Activated T-helper 2 cell treated with anti-CD3 and anti-CD28 coated beads, Interferon-gamma antibody, Interleukin-2, Interleukin-4, amounts not matched to agents 10 μg/mL and 5 μg/mL and 100 μg/mL, durations not matched to agents 14 hours and 24 hours and 36 hours (primary cell): ENCODE measurements at regions not wholly inside any gene's neighbourhood (a gene's known extent, or its start where the extent isn't known, plus 50 kb on each side); places are given as distances from the start of the nearest gene placed in this dataset.

Experiments used
- DNase-seq: peaks from one replicate; pipeline ENCODE4 v3.0.0; 2021; ENCODE audit warnings: low spot score
- H3K27ac Mint-ChIP-seq: one replicate; pipeline ENCODE4 v1.8.0; 2021; ENCODE audit warnings: mixed read lengths
- H3K27me3 Mint-ChIP-seq: one replicate; pipeline ENCODE4 v1.8.0; 2021; ENCODE audit warnings: low read depth, mixed read lengths
- H3K36me3 Mint-ChIP-seq: one replicate; pipeline ENCODE4 v1.8.0; 2021; ENCODE audit warnings: low read depth, mixed read lengths
- H3K4me1 Mint-ChIP-seq: one replicate; pipeline ENCODE4 v1.8.0; 2021; ENCODE audit warnings: low read depth, mixed read lengths
- H3K4me3 Mint-ChIP-seq: one replicate; pipeline ENCODE4 v1.8.0; 2021; ENCODE audit warnings: low read depth, mild to moderate bottlenecking, moderate library complexity, mixed read lengths
- H3K9me3 Mint-ChIP-seq: one replicate; pipeline ENCODE4 v1.8.0; 2021; ENCODE audit warnings: mixed read lengths
- intact Hi-C: fragments of 100-400 bp; cut with micrococcal nuclease; formaldehyde crosslinking; loops from one replicate; pipeline ENCODE4 v1.15.1; 2023

GRCh38 chr11:79834015-79834414 lies 393.2 kb upstream of the TENM4 start:
- no peak for DNase-seq
- Mint-ChIP-seq H3K27ac (no peak overlapping the region), H3K36me3 (no peaks in the 10 kb centered on the region), H3K27me3 (no peaks in the 10 kb centered on the region), H3K9me3 (no peaks in the 10 kb centered on the region), H3K4me1 (no peaks in the 10 kb centered on the region), H3K4me3 (no peak overlapping the region)
- intact Hi-C loops: no loop called here

DNA sequence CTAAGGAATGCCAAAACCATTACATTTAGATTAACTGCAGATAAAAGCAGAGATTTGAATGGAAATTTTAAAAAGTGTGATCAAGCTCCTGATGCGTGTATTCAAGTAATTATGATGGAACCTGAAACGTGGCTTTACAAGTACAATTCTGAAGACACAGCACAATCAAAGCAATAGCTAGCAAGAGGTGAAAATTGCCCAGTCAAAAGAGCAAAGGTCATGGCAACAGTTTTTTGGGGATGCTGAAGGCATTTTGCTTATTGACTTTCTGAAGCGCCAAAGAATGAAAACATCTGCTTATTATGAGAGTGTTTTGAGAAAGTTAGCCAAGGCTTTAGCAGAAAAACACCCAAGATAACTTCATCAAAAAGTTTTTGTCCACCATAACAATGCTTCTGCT lies 389.6 kb upstream of the TENM4 start:
- no peak overlapping the region for H3K27ac Mint-ChIP-seq
- intact Hi-C loops: no loop called here
- no peaks in the 10 kb centered on the region for H3K27me3 Mint-ChIP-seq
- no peaks in the 10 kb centered on the region for H3K4me1 Mint-ChIP-seq
- H3K4me3 Mint-ChIP-seq: no peak overlapping the region
- no peaks in the 10 kb centered on the region for H3K9me3 Mint-ChIP-seq
- DNase-seq: no peak
- no peaks in the 10 kb centered on the region for H3K36me3 Mint-ChIP-seq

- intact Hi-C loops: no loop called here
- Mint-ChIP-seq H3K27ac (no peak overlapping the region), H3K9me3 (no peaks in the 10 kb centered on the region), H3K4me3 (no peak overlapping the region), H3K36me3 (no peaks in the 10 kb centered on the region), H3K27me3 (no peaks in the 10 kb centered on the region), H3K4me1 (no peaks in the 10 kb centered on the region)
- DNase-seq: no peak
Observed at GRCh38 chr11:79829891-79830290, 389.1 kb upstream of the TENM4 start.

GRCh38 chr11:79822766-79823165 lies 381.9 kb upstream of the TENM4 start:
- Mint-ChIP-seq H3K4me3 (no peak overlapping the region), H3K36me3 (no peaks in the 10 kb centered on the region), H3K4me1 (no peaks in the 10 kb centered on the region), H3K9me3 (peaks cover 4% of the 10 kb centered on the region), H3K27me3 (no peaks in the 10 kb centered on the region), H3K27ac (no peak overlapping the region)
- no peak for DNase-seq
- intact Hi-C loops: no loop called here

GRCh38 chr11:79813551-79813950 lies 372.7 kb upstream of the TENM4 start:
- no peak overlapping the region for H3K4me3 Mint-ChIP-seq
- peaks cover 30% of the 10 kb centered on the region for H3K9me3 Mint-ChIP-seq
- H3K27ac Mint-ChIP-seq: no peak overlapping the region

GRCh38 chr11:79809487-79809886 lies 368.7 kb upstream of the TENM4 start:
- no peaks in the 10 kb centered on the region for H3K36me3 Mint-ChIP-seq

More at GRCh38 chr11:79813551-79813950, 372.7 kb upstream of the TENM4 start:
- no peak for DNase-seq
- Mint-ChIP-seq H3K36me3 (no peaks in the 10 kb centered on the region), H3K4me1 (no peaks in the 10 kb centered on the region), H3K27me3 (no peaks in the 10 kb centered on the region)
- intact Hi-C loops: no loop called here

GRCh38 chr11:79807506-79807905 lies 366.7 kb upstream of the TENM4 start:
- H3K27ac Mint-ChIP-seq: no peak overlapping the region
- intact Hi-C loops: no loop called here
- DNase-seq: no peak
- no peaks in the 10 kb centered on the region for H3K4me1 Mint-ChIP-seq
- H3K36me3 Mint-ChIP-seq: no peaks in the 10 kb centered on the region
- H3K27me3 Mint-ChIP-seq: no peaks in the 10 kb centered on the region
- no peak overlapping the region for H3K4me3 Mint-ChIP-seq
- H3K9me3 Mint-ChIP-seq: peaks cover 18% of the 10 kb centered on the region

More at GRCh38 chr11:79809487-79809886, 368.7 kb upstream of the TENM4 start:
- H3K9me3 Mint-ChIP-seq: peaks cover 19% of the 10 kb centered on the region
- H3K27me3 Mint-ChIP-seq: no peaks in the 10 kb centered on the region
- intact Hi-C loops: no loop called here
- no peak overlapping the region for H3K27ac Mint-ChIP-seq
- DNase-seq: no peak
- no peak overlapping the region for H3K4me3 Mint-ChIP-seq
- H3K4me1 Mint-ChIP-seq: no peaks in the 10 kb centered on the region

GRCh38 chr11:79796704-79797103 lies 355.9 kb upstream of the TENM4 start:
- H3K27me3 Mint-ChIP-seq: no peaks in the 10 kb centered on the region
- H3K36me3 Mint-ChIP-seq: no peaks in the 10 kb centered on the region
- peaks cover 23% of the 10 kb centered on the region for H3K9me3 Mint-ChIP-seq
- no peak overlapping the region for H3K4me3 Mint-ChIP-seq
- H3K27ac Mint-ChIP-seq: no peak overlapping the region
- DNase-seq: no peak
- H3K4me1 Mint-ChIP-seq: no peaks in the 10 kb centered on the region
- intact Hi-C loops: no loop called here

- H3K4me3 Mint-ChIP-seq: no peak overlapping the region
- no peak for DNase-seq
Observed at GRCh38 chr11:79794484-79795393, 353.9 kb upstream of the TENM4 start.

DNA sequence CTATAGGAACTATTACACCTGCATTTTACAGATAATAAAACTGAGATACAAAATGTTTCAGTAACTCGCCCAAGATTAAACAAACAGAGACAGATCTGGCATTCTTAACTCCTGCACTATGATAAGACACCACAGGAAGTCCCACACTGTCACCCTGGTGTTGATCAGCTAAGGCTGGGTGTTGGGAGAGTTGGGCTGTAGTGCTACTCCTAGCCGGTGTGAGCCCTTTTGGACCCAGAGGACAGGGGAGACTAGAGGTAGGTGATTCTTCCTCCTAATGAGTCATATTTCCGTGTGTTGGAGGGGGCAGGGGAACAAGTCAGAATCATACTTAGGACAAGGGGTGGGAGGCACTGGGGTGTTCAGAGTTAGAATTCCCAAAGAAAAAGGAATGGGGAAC lies 353.2 kb upstream of the TENM4 start:
- DNase-seq: no peak
- Mint-ChIP-seq H3K9me3 (peaks cover 23% of the 10 kb centered on the region), H3K36me3 (no peaks in the 10 kb centered on the region), H3K4me3 (no peak overlapping the region), H3K27ac (no peak overlapping the region), H3K4me1 (no peaks in the 10 kb centered on the region), H3K27me3 (no peaks in the 10 kb centered on the region)
- intact Hi-C loops: no loop called here

More at GRCh38 chr11:79794484-79795393, 353.9 kb upstream of the TENM4 start:
- intact Hi-C loops: no loop called here
- H3K9me3 Mint-ChIP-seq: peaks cover 23% of the 10 kb centered on the region
- H3K27ac Mint-ChIP-seq: no peak overlapping the region
- H3K27me3 Mint-ChIP-seq: no peaks in the 10 kb centered on the region
- H3K36me3 Mint-ChIP-seq: no peaks in the 10 kb centered on the region
- H3K4me1 Mint-ChIP-seq: no peaks in the 10 kb centered on the region

DNA sequence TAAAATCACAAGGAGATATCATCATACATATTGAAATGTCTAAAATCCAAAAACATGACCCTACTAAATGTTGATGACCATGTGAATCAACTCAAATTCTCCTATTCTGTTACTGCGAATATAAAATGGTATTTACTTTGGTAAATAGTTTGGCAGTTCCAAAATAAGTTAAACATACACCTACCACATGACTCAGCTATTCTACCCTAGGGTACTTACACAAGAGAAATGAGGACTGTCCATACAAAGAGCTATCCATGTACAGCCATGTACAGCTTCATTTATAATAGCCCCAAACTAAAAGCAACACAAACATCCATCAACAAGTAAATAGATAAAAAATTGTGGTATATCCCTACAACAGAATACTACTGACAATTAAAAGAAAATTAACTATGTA lies 346.1 kb upstream of the TENM4 start:
- Mint-ChIP-seq H3K9me3 (peaks cover 15% of the 10 kb centered on the region), H3K36me3 (no peaks in the 10 kb centered on the region), H3K4me1 (no peaks in the 10 kb centered on the region), H3K27ac (no peak overlapping the region), H3K27me3 (no peaks in the 10 kb centered on the region), H3K4me3 (no peak overlapping the region)
- intact Hi-C loops: no loop called here
- DNase-seq: no peak

DNA sequence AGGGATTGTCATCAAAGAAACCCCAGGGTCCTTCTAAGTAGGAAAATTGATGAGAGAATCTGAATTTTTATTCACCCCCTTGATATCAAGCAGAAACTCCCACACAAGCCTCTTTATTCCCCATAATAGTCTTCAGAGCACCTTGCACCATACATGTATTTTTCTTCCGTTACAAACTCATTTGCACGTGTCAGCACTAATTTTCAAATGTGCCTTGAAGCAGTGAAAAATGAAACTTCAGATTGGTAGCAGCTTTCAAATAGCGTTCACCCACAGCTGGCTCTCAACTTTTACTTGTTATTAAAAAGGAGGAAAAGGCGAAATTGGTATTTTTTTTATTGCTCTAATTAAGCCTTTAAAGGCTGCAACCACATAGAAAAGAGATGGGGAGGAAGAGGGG lies 343.0 kb upstream of the TENM4 start:
- H3K4me3 Mint-ChIP-seq: no peak overlapping the region
- H3K9me3 Mint-ChIP-seq: peaks cover 10% of the 10 kb centered on the region
- no peak overlapping the region for H3K27ac Mint-ChIP-seq
- no peaks in the 10 kb centered on the region for H3K4me1 Mint-ChIP-seq
- DNase-seq: no peak
- H3K36me3 Mint-ChIP-seq: no peaks in the 10 kb centered on the region
- no peaks in the 10 kb centered on the region for H3K27me3 Mint-ChIP-seq
- intact Hi-C loops: no loop called here

GRCh38 chr11:79768343-79768742 lies 327.5 kb upstream of the TENM4 start:
- H3K27me3 Mint-ChIP-seq: no peaks in the 10 kb centered on the region
- DNase-seq: no peak
- H3K4me1 Mint-ChIP-seq: no peaks in the 10 kb centered on the region
- intact Hi-C loops: no loop called here
- no peaks in the 10 kb centered on the region for H3K36me3 Mint-ChIP-seq
- no peak overlapping the region for H3K4me3 Mint-ChIP-seq
- no peak overlapping the region for H3K27ac Mint-ChIP-seq
- peaks cover 5% of the 10 kb centered on the region for H3K9me3 Mint-ChIP-seq
